Osteoblast (primary cell): ENCODE measurements at regions not wholly inside any gene's neighbourhood (a gene's known extent, or its start where the extent isn't known, plus 50 kb on each side); places are given as distances from the start of the nearest gene placed in this dataset.

Source experiments
- DNase-seq: peaks from one replicate; pipeline ENCODE4 v3.0.0; 2011; ENCODE audit warnings: low spot score, mixed read lengths; ENCODE audit not compliant: insufficient read length; ENCODE audit errors: missing footprints
- H2AFZ ChIP-seq: 2 replicates; pipeline ENCODE4 v1.6.0; 2011; ENCODE audit warnings: mild to moderate bottlenecking, low read length
- H3K27ac ChIP-seq: 2 replicates; pipeline ENCODE4 v1.5.1; 2011; ENCODE audit warnings: mild to moderate bottlenecking, low read depth, low read length, moderate library complexity
- H3K27me3 ChIP-seq: 2 replicates; pipeline ENCODE4 v1.6.0; 2012; ENCODE audit warnings: mild to moderate bottlenecking, control low read depth, inconsistent platforms, low read length, moderate library complexity; ENCODE audit not compliant: insufficient read depth
- H3K36me3 ChIP-seq: 2 replicates; pipeline ENCODE4 v1.5.1; 2011; ENCODE audit warnings: mild to moderate bottlenecking, low read length, control low read depth, moderate library complexity; ENCODE audit not compliant: insufficient read depth
- H3K4me1 ChIP-seq: 2 replicates; pipeline ENCODE4 v1.5.1; 2011; ENCODE audit warnings: mild to moderate bottlenecking, low read length, control low read depth, moderate library complexity; ENCODE audit not compliant: insufficient read depth
- H3K4me2 ChIP-seq: 2 replicates; pipeline ENCODE4 v1.6.0; 2011; ENCODE audit warnings: mild to moderate bottlenecking, low read length; ENCODE audit not compliant: insufficient read depth
- H3K4me3 ChIP-seq: fragments of 200-600 bp; sonication (generic); 3 replicates; pipeline ENCODE4 v1.5.1; 2012; ENCODE audit warnings: mild to moderate bottlenecking, low read length, inconsistent platforms; ENCODE audit not compliant: insufficient read depth
- H3K79me2 ChIP-seq: 2 replicates; pipeline ENCODE4 v1.6.0; 2012; ENCODE audit warnings: mild to moderate bottlenecking, low read length, control low read depth, inconsistent platforms; ENCODE audit not compliant: insufficient read depth
- H3K9me3 ChIP-seq: 2 replicates; pipeline ENCODE4 v1.5.1; 2011; ENCODE audit warnings: low read depth, low read length, control low read depth
- H4K20me1 ChIP-seq: 2 replicates; pipeline ENCODE4 v1.6.0; 2012; ENCODE audit warnings: mild to moderate bottlenecking, low read length, control low read depth; ENCODE audit not compliant: insufficient read depth
- CTCF ChIP-seq: IDR thresholded peaks from 2 replicates; pipeline ENCODE4 v1.5.1; 2011; ENCODE audit warnings: mild to moderate bottlenecking, low read depth, low read length, moderate library complexity; ENCODE audit errors: extremely low read depth

GRCh38 chr5:26498972-26499371, 539.4 kb downstream of the CDH9 start:
- no peaks in the 10 kb centered on the region for H4K20me1 ChIP-seq
- no peak for DNase-seq
- H3K36me3 ChIP-seq = no peaks in the 10 kb centered on the region
- no peak overlapping the region for H3K4me3 ChIP-seq
- no peak overlapping the region for H2AFZ ChIP-seq
- no peaks in the 10 kb centered on the region for H3K27me3 ChIP-seq
- no peaks in the 10 kb centered on the region for H3K79me2 ChIP-seq
- no peak overlapping the region for H3K27ac ChIP-seq
- no peak overlapping the region for H3K4me2 ChIP-seq
- no peak for TF ChIP-seq CTCF
- H3K4me1 ChIP-seq = no peaks in the 10 kb centered on the region
- H3K9me3 ChIP-seq = no peaks in the 10 kb centered on the region

- Histone ChIP-seq H3K4me1 (no peaks in the 10 kb centered on the region), H3K4me3 (no peak overlapping the region), H3K79me2 (no peaks in the 10 kb centered on the region), H3K36me3 (no peaks in the 10 kb centered on the region), H2AFZ (no peak overlapping the region), H4K20me1 (no peaks in the 10 kb centered on the region), H3K4me2 (no peak overlapping the region), H3K27ac (no peak overlapping the region), H3K27me3 (no peaks in the 10 kb centered on the region), H3K9me3 (no peaks in the 10 kb centered on the region)
- DNase-seq = no peak
- no peak for TF ChIP-seq CTCF
Measured at GRCh38 chr5:26495437-26495836, 542.9 kb downstream of the CDH9 start.

GRCh38 chr5:26492906-26493459, 545.4 kb downstream of the CDH9 start:
- Histone ChIP-seq H3K4me2 (no peak overlapping the region), H3K27me3 (no peaks in the 10 kb centered on the region), H3K36me3 (no peaks in the 10 kb centered on the region), H2AFZ (no peak overlapping the region), H3K9me3 (no peaks in the 10 kb centered on the region), H3K4me3 (no peak overlapping the region), H3K79me2 (no peaks in the 10 kb centered on the region), H4K20me1 (no peaks in the 10 kb centered on the region), H3K27ac (no peak overlapping the region), H3K4me1 (no peaks in the 10 kb centered on the region)
- TF ChIP-seq CTCF = no peak
- no peak for DNase-seq

GRCh38 chr5:26487553-26487952, 550.8 kb downstream of the CDH9 start:
- no peaks in the 10 kb centered on the region for H3K4me1 ChIP-seq
- no peak overlapping the region for H3K4me3 ChIP-seq
- H3K79me2 ChIP-seq = no peaks in the 10 kb centered on the region
- no peak overlapping the region for H3K4me2 ChIP-seq
- H3K36me3 ChIP-seq = no peaks in the 10 kb centered on the region
- H3K9me3 ChIP-seq = no peaks in the 10 kb centered on the region
- DNase-seq = no peak
- H3K27me3 ChIP-seq = no peaks in the 10 kb centered on the region
- H4K20me1 ChIP-seq = no peaks in the 10 kb centered on the region
- TF ChIP-seq CTCF = no peak
- no peak overlapping the region for H2AFZ ChIP-seq
- H3K27ac ChIP-seq = no peak overlapping the region
